Neural progenitor cell (in vitro differentiated cells): ENCODE measurements at regions not wholly inside any gene's neighbourhood (a gene's known extent, or its start where the extent isn't known, plus 50 kb on each side); places are given as distances from the start of the nearest gene placed in this dataset.

Source experiments
- DNase-seq: peaks from one replicate; pipeline ENCODE4 v3.0.0-alpha.2; 2016; ENCODE audit warnings: low spot score
- H2AFZ ChIP-seq: fragments of 200-600 bp; sonication (generic); replicated peaks from 2 replicates; pipeline ENCODE4 v1.6.1; 2016; ENCODE audit warnings: antibody characterized with exemption
- H3F3A ChIP-seq: fragments of 200-600 bp; sonication (generic); 2 replicates; pipeline ENCODE4 v1.6.1; 2016; ENCODE audit warnings: antibody characterized with exemption, low read depth
- H3K27ac ChIP-seq: fragments of 200-600 bp; sonication (generic); 2 replicates; pipeline ENCODE4 v1.5.1; 2016; ENCODE audit warnings: mild to moderate bottlenecking
- H3K27me3 ChIP-seq: fragments of 200-600 bp; sonication (generic); 2 replicates; pipeline ENCODE4 v1.6.1; 2016; ENCODE audit warnings: mild to moderate bottlenecking, moderate library complexity
- H3K36me3 ChIP-seq: fragments of 200-600 bp; sonication (generic); 2 replicates; pipeline ENCODE4 v1.5.1; 2016
- H3K4me1 ChIP-seq: fragments of 200-600 bp; sonication (generic); 2 replicates; pipeline ENCODE4 v1.6.1; 2016; ENCODE audit warnings: mixed run types
- H3K4me2 ChIP-seq: fragments of 200-600 bp; sonication (generic); 2 replicates; pipeline ENCODE4 v1.6.1; 2016
- H3K4me3 ChIP-seq: fragments of 200-600 bp; sonication (generic); 2 replicates; pipeline ENCODE4 v1.5.1; 2016
- H3K79me2 ChIP-seq: fragments of 200-600 bp; sonication (generic); 2 replicates; pipeline ENCODE4 v1.6.1; 2016; ENCODE audit warnings: low read depth
- H3K9ac ChIP-seq: fragments of 200-600 bp; sonication (generic); 2 replicates; pipeline ENCODE4 v1.6.1; 2016
- H3K9me3 ChIP-seq: fragments of 200-600 bp; sonication (generic); 2 replicates; pipeline ENCODE4 v1.5.1; 2016; ENCODE audit warnings: low read depth
- H4K20me1 ChIP-seq: fragments of 200-600 bp; sonication (generic); 2 replicates; pipeline ENCODE4 v1.6.1; 2016; ENCODE audit warnings: low read depth
- H3K27ac Mint-ChIP-seq: 3 replicates; pipeline ENCODE4 v1.8.0; 2021; ENCODE audit warnings: mixed read lengths
- H3K27me3 Mint-ChIP-seq: 2 replicates; pipeline ENCODE4 v1.8.0; 2022; ENCODE audit warnings: low read depth, mild to moderate bottlenecking, inconsistent platforms, moderate library complexity, mixed read lengths; ENCODE audit not compliant: insufficient read depth
- H3K36me3 Mint-ChIP-seq: 3 replicates; pipeline ENCODE4 v1.8.0; 2021; ENCODE audit warnings: mixed read lengths
- H3K4me1 Mint-ChIP-seq: 3 replicates; pipeline ENCODE4 v1.8.0; 2021; ENCODE audit warnings: mixed read lengths
- H3K4me3 Mint-ChIP-seq: 3 replicates; pipeline ENCODE4 v1.8.0; 2021; ENCODE audit warnings: mild to moderate bottlenecking, moderate library complexity, mixed read lengths
- H3K9me3 Mint-ChIP-seq: 3 replicates; pipeline ENCODE4 v1.8.0; 2020; ENCODE audit warnings: mixed read lengths
- EZH2 ChIP-seq: fragments of 200-600 bp; sonication (generic); IDR thresholded peaks from 2 replicates; pipeline ENCODE4 v1.6.1; 2017; ENCODE audit warnings: antibody characterized with exemption, mild to moderate bottlenecking, moderate library complexity
- EZH2phosphoT487 ChIP-seq: fragments of 200-600 bp; sonication (generic); IDR thresholded peaks from 2 replicates; pipeline ENCODE4 v1.6.1; 2017; ENCODE audit warnings: antibody characterized with exemption
- TF ChIP-seq, protein P1 (sequence below): fragments of 200-600 bp; sonication (generic); IDR thresholded peaks from 2 replicates; pipeline ENCODE4 v1.5.1; 2017; ENCODE audit warnings: antibody characterized with exemption, mild to moderate bottlenecking

GRCh38 chr21:34020005-34020847 lies 53.2 kb upstream of the MRPS6 start:
- no peak for DNase-seq
- H3K9me3 ChIP-seq, result no peaks in the 10 kb centered on the region
- Mint-ChIP-seq H3K9me3 (peaks cover 10% of the 10 kb centered on the region), H3K27ac (no peak overlapping the region), H3K4me3 (no peak overlapping the region), H3K36me3 (no peaks in the 10 kb centered on the region), H3K27me3 (peaks cover 3% of the 10 kb centered on the region), H3K4me1 (no peaks in the 10 kb centered on the region)
- H3K4me1 ChIP-seq, result peaks cover 16% of the 10 kb centered on the region
- TF ChIP-seq EZH2 (no peak), EZH2phosphoT487 (no peak)
- TF ChIP-seq, protein P1, sequence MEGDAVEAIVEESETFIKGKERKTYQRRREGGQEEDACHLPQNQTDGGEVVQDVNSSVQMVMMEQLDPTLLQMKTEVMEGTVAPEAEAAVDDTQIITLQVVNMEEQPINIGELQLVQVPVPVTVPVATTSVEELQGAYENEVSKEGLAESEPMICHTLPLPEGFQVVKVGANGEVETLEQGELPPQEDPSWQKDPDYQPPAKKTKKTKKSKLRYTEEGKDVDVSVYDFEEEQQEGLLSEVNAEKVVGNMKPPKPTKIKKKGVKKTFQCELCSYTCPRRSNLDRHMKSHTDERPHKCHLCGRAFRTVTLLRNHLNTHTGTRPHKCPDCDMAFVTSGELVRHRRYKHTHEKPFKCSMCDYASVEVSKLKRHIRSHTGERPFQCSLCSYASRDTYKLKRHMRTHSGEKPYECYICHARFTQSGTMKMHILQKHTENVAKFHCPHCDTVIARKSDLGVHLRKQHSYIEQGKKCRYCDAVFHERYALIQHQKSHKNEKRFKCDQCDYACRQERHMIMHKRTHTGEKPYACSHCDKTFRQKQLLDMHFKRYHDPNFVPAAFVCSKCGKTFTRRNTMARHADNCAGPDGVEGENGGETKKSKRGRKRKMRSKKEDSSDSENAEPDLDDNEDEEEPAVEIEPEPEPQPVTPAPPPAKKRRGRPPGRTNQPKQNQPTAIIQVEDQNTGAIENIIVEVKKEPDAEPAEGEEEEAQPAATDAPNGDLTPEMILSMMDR, result no peak
- peaks cover 3% of the 10 kb centered on the region for H3F3A ChIP-seq
- H2AFZ ChIP-seq, result no peak overlapping the region
- no peaks in the 10 kb centered on the region for H3K79me2 ChIP-seq
- no peak overlapping the region for H3K4me3 ChIP-seq
- no peaks in the 10 kb centered on the region for H4K20me1 ChIP-seq
- no peak overlapping the region for H3K9ac ChIP-seq
- H3K27me3 ChIP-seq, result no peaks in the 10 kb centered on the region
- no peak overlapping the region for H3K4me2 ChIP-seq
- no peak overlapping the region for H3K27ac ChIP-seq
- no peaks in the 10 kb centered on the region for H3K36me3 ChIP-seq

DNA sequence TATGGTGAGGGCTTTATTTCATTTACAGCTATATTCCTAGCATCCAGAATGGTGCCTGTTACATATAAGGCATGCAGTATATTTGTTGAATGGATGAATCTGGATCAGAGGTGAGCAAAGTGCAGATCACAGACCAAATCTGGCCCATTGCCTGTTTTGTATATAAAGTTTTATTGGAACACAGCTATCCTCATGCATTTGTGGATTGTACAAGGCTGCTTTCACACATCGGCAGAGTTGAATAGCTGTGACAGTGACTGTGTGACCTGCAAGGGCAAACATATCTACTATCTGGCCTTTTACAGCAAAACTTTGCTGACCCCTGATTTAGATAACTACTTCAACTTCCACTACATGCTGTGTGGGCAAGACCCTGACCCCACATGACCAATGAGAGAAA lies 54.0 kb upstream of the MRPS6 start:
- H3K36me3 Mint-ChIP-seq, result no peaks in the 10 kb centered on the region
- H3K27me3 Mint-ChIP-seq, result peaks cover 3% of the 10 kb centered on the region
- Histone ChIP-seq H4K20me1 (no peaks in the 10 kb centered on the region), H3K4me3 (no peak overlapping the region), H3K79me2 (no peaks in the 10 kb centered on the region), H3K27me3 (no peaks in the 10 kb centered on the region), H3K9me3 (no peaks in the 10 kb centered on the region), H3K36me3 (no peaks in the 10 kb centered on the region), H3K9ac (no peak overlapping the region), H3K4me2 (no peak overlapping the region), H3K27ac (no peak overlapping the region), H3K4me1 (peaks cover 16% of the 10 kb centered on the region), H2AFZ (no peak overlapping the region), H3F3A (peaks cover 3% of the 10 kb centered on the region)
- H3K9me3 Mint-ChIP-seq, result peaks cover 16% of the 10 kb centered on the region
- DNase-seq, result no peak
- H3K27ac Mint-ChIP-seq, result no peak overlapping the region
- no peaks in the 10 kb centered on the region for H3K4me1 Mint-ChIP-seq
- TF ChIP-seq EZH2 (no peak), EZH2phosphoT487 (no peak)
- TF ChIP-seq, protein P1, result no peak
- H3K4me3 Mint-ChIP-seq, result no peak overlapping the region

GRCh38 chr21:34018910-34019309 lies 54.5 kb upstream of the MRPS6 start:
- no peaks in the 10 kb centered on the region for H3K36me3 Mint-ChIP-seq
- DNase-seq, result no peak
- H3K9me3 Mint-ChIP-seq, result peaks cover 20% of the 10 kb centered on the region
- Histone ChIP-seq H3K9me3 (no peaks in the 10 kb centered on the region), H2AFZ (no peak overlapping the region), H3K4me3 (no peak overlapping the region), H3F3A (peaks cover 3% of the 10 kb centered on the region), H3K79me2 (no peaks in the 10 kb centered on the region), H3K9ac (no peak overlapping the region), H4K20me1 (no peaks in the 10 kb centered on the region), H3K4me2 (no peak overlapping the region), H3K27me3 (no peaks in the 10 kb centered on the region), H3K27ac (no peak overlapping the region), H3K36me3 (no peaks in the 10 kb centered on the region), H3K4me1 (peaks cover 16% of the 10 kb centered on the region)
- H3K27me3 Mint-ChIP-seq, result peaks cover 3% of the 10 kb centered on the region
- H3K4me3 Mint-ChIP-seq, result no peak overlapping the region
- H3K4me1 Mint-ChIP-seq, result no peaks in the 10 kb centered on the region
- TF ChIP-seq EZH2, result no peak
- no peak for TF ChIP-seq EZH2phosphoT487
- TF ChIP-seq, protein P1, result no peak
- H3K27ac Mint-ChIP-seq, result no peak overlapping the region
